ENCODE measurements at regions not wholly inside any gene's neighbourhood (a gene's known extent, or its start where the extent isn't known, plus 50 kb on each side); places are given as distances from the start of the nearest gene placed in this dataset.
"Not testable (repeated sequence)": the region's sequence is repeated elsewhere in the genome, so short reads cannot be mapped to it uniquely, and the experiment has no call there.

GRCh38 chr7:156547884-156548561, 92.6 kb upstream of the RNF32 start:
- DNase-seq (ENCODE audit: low read depth in 2 of 2) = no peak

GRCh38 chr7:156545979-156546378, 94.6 kb upstream of the RNF32 start:
- DNase-seq (ENCODE audit: low read depth in 2 of 2) = no peak

- no peak for DNase-seq (ENCODE audit: low read depth in 2 of 2)
These were observed 95.5 kb upstream of the RNF32 start for GRCh38 chr7:156544919-156545715.

- no peak for DNase-seq (ENCODE audit: low read depth in 2 of 2)
These were observed 96.6 kb upstream of the RNF32 start for GRCh38 chr7:156543699-156544598.

GRCh38 chr7:156540619-156541165, 99.9 kb upstream of the RNF32 start:
- no peak for DNase-seq (ENCODE audit: low read depth in 2 of 2)

GRCh38 chr7:156539999-156540398, 100.6 kb upstream of the RNF32 start:
- no peak for DNase-seq (ENCODE audit: low read depth in 2 of 2)

GRCh38 chr7:156537006-156537405, 103.6 kb upstream of the RNF32 start:
- DNase-seq (ENCODE audit: low read depth in 2 of 2) = no peak

GRCh38 chr7:156534925-156535324, 105.6 kb upstream of the RNF32 start:
- no peak for DNase-seq (ENCODE audit: low read depth in 2 of 2)

GRCh38 chr7:156533964-156534363, 106.6 kb upstream of the RNF32 start:
- no peak for DNase-seq (ENCODE audit: low read depth in 2 of 2)

- no peak for DNase-seq (ENCODE audit: low read depth in 2 of 2)
These were observed 107.2 kb upstream of the RNF32 start for GRCh38 chr7:156533420-156533819.

GRCh38 chr7:156532016-156532602, 108.5 kb upstream of the RNF32 start:
- DNase-seq (ENCODE audit: low read depth in 2 of 2) = no peak

- DNase-seq (ENCODE audit: low read depth in 2 of 2) = no peak
These were observed 110.6 kb upstream of the RNF32 start for GRCh38 chr7:156529956-156530355.

GRCh38 chr7:156527458-156527890, 113.1 kb upstream of the RNF32 start:
- DNase-seq (ENCODE audit: low read depth in 2 of 2) = no peak

GRCh38 chr7:156524818-156525597, 115.6 kb upstream of the RNF32 start:
- DNase-seq (ENCODE audit: low read depth in 2 of 2) = no peak

- DNase-seq (ENCODE audit: low read depth in 2 of 2) = no peak
These were observed 117.0 kb upstream of the RNF32 start for GRCh38 chr7:156523447-156524048.

GRCh38 chr7:156522801-156523200, 117.8 kb upstream of the RNF32 start:
- no peak for DNase-seq (ENCODE audit: low read depth in 2 of 2)

- no peak for DNase-seq (ENCODE audit: low read depth in 2 of 2)
These were observed 121.5 kb upstream of the RNF32 start for GRCh38 chr7:156519070-156519469.

- no peak for DNase-seq (ENCODE audit: low read depth in 2 of 2)
These were observed 122.1 kb upstream of the RNF32 start for GRCh38 chr7:156518466-156518865.

- DNase-seq (ENCODE audit: low read depth in 2 of 2) = not testable (repeated sequence)
These were observed 122.7 kb upstream of the RNF32 start for GRCh38 chr7:156517858-156518257.

GRCh38 chr7:156516791-156517378, 123.7 kb upstream of the RNF32 start:
- DNase-seq (ENCODE audit: low read depth in 2 of 2) = no peak

All from stimulated activated CD4-positive, alpha-beta T cell treated with anti-CD3 and anti-CD28 coated beads, Interleukin-15, amount 100 ng/mL, for 48 hours (primary cell).